ENCODE measurements at regions not wholly inside any gene's neighbourhood (a gene's known extent, or its start where the extent isn't known, plus 50 kb on each side); places are given as distances from the start of the nearest gene placed in this dataset.
"Not testable (repeated sequence)": the region's sequence is repeated elsewhere in the genome, so short reads cannot be mapped to it uniquely, and the experiment has no call there.

DNA sequence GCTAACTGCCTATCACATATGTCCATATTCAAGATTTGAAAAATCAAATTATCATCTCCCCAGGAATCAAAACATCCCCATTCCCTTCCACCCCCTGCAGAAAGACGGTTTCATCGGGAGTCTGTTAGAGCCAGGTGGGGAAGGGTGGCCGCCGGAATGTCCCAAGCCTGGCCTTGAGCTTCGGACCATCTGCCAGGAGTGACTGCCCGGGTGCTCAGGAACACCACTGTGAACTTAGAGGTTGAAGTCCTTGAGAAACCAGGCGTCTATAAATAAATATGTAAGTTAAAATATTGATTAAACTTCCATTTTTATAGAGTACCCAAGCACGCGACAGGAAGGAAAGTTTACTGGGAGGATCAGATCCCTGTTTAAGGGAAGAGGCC, 250.8 kb downstream of the DLL1 start:
- no peak for DNase-seq

DNA sequence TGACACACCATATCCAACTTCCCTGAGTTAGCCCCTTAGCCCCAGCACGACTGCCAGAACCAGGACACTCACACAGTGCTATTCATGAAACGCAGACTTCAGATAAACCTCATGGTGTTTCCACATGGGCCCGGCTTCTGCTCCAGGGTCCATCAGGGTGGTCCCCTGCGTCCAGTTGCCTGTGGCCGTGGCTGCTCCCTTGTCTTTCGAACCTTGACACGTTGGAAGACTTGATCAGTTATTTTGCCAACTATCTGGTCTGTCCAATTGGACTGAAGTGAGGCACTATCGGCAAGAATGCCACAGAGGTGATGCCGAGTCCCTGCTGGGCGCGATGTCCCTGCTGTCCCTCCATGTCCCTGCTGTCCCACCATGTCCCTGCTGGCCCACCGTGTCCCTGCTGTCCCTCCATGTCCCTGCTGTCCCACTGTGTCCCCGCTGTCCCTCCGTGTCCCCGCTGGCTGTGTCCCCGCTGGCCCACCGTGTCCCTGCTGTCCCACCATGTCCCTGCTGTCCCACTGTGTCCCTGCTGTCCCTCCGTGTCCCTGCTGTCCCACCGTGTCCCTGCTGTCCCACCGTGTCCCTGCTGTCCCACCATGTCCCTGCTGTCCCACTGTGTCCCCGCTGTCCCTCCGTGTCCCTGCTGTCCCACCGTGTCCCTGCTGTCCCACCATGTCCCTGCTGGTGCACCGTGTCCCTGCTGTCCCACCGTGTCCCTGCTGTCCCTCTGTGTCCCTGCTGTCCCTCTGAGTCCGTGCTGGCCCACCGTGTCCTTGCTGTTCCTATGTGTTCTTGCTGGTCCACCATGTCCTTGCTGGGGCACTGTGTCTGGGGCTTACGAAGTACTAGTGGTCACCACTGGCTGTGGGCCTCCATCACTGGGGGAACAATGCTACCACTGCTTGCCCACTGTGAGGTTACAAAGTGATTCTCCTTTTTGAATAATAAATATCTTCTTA, 251.4 kb downstream of the DLL1 start:
- no peak for DNase-seq

GRCh38 chr6:170038708-170039107, 252.2 kb downstream of the DLL1 start:
- DNase-seq: no peak

GRCh38 chr6:170038251-170038650, 252.6 kb downstream of the DLL1 start:
- no peak for DNase-seq

DNA sequence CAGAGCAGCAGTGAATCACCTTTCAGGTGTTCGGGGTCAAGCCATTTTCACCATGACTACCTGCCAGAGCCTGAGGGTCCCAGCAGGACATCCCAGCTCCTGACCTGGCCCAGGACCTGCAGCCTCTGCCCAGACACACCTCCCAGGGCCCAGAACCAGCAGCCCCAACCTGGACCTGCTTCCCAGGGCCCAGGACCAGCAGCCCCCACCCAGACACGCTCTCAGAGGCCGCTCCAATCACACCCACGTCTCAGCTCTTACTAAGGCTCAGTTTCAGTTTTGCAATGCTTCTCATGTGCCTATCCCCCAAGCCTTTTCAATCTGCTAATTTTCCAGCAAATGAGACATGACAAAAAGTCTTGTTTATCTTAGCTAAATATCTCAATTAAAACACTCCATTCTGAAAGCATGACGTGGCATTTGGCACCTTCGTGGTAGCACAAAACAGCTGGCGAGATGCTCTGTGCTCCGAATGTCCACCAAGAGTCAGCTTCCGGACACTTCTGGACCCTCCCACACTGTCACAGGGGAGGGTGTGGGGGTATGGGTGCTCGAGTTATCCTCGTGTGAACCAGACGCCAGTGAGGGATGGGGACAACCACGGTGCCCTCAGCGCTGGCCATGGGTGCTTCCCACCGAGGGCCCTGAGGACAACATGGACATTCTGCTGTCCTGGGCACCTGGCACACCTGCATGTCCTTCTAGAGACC, 253.2 kb downstream of the DLL1 start:
- DNase-seq: no peak

- DNase-seq: peak; percentile 40
Measured at GRCh38 chr6:170036916-170037315, 254.0 kb downstream of the DLL1 start.

- DNase-seq: not testable (repeated sequence)
Measured at GRCh38 chr6:170036367-170036766, 254.5 kb downstream of the DLL1 start.

GRCh38 chr6:170035901-170036304, 255.0 kb downstream of the DLL1 start:
- no peak for DNase-seq

- no peak for DNase-seq
Measured at GRCh38 chr6:170035044-170035443, 255.8 kb downstream of the DLL1 start.

DNA sequence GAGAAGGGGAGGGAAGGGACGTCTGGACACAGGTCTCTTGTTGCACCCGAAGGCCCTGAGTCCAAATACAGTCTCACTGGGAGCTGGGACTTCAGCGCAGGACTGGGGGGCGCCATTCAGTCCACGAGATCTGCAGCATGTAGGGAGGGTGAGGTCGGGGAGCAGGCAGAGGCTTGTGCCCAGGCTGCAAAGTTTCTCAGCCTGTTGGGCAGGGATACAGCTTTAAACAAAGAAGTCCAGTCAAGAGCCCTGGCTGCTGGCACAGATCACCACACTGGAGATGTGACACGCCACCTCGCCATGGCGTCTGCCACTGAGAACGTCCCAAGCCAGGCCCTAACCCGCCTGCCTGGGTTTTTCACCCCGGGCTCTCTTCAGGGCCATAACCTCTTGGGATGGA, 256.6 kb downstream of the DLL1 start:
- no peak for DNase-seq

DNA sequence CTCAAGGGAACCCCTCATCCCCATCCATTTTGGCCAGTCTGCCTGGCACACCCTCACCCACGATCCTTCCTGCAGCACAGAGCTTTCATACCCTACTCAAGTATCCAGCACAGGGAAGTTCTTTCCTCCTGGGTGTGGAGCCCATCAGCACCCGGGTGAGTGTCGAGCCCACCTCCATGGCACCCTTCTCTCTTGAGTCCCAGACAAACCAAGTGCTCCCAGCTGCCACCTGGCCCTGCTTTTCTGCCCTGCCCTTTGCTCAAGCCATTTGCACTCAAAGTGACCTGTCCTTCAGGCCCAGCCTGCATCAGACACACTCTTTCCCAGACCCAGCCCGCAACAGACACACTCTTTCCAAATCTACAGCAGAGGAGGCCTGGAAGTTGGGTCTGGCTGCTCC, 257.2 kb downstream of the DLL1 start:
- no peak for DNase-seq

DNA sequence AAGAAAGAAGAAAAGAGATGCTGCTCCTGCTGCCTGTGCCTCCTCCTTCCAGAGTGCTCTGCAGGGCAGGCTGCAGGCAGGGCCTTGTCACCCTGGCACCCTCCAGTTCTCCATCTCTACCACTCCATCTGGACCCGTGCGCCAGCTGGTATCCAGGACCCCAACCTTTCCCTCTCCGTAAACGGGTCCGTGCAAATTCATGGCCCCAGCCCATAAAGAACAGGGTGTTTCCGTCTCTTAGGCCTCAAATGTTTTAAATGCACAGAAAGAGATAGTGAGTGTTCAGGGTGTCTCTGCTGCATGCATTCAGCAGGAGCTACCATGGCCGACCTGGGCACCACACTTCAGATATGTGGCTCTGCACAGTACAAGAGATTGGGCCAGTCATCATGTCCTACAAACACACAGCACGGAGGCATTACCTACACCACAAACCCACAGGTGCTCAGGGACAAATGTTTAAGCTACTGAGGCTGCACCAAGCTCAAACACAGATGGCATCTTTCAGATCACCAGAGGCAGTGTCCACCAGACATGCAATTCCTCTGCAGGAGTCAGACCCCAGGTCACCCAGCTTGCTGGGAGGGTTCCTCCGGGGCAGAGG, 258.1 kb downstream of the DLL1 start:
- DNase-seq: no peak

DNA sequence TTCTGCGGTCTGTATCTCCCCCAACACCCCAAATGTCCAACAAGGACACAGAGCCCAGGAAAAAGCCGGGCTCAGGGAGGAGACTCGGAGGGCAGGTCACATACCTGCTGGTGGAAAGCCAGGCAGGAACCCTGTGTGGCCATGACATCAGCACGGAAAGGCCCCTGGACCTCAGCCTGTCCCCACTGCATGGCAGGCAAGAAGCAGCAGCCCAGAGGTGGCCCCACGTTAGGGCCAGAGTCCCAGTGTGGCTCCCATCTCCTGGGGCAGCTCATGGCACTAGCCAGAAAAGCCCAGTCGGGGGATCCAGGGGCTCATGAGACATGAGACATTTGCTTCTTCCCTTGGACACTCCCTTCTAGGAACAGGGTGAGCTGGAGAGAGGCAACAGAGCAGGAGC, 258.7 kb downstream of the DLL1 start:
- no peak for DNase-seq

DNA sequence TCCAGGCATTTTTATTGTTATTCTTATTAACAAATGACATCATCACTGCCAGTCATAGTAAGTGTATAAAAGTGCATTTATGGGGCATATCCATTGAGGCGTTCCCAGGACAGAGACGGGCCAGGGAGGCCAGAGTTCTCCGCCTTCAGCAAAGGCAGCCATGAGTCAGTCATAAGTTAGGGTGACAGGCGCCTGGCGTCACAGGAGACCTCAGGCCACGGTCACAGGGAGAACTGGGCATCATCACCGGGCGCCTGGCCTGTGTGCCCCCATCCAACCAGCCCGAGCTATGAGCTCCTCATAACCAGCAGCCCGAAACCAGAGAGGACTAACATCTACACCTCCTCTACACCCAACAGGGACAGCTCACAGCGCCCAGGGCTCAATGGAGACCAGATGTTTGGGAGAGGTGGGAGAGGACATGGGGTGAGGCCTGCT, 259.2 kb downstream of the DLL1 start:
- DNase-seq: no peak

- no peak for DNase-seq
Measured at GRCh38 chr6:170030821-170031471, 259.9 kb downstream of the DLL1 start.

- DNase-seq: no peak
Measured at GRCh38 chr6:170030284-170030815, 260.5 kb downstream of the DLL1 start.

DNA sequence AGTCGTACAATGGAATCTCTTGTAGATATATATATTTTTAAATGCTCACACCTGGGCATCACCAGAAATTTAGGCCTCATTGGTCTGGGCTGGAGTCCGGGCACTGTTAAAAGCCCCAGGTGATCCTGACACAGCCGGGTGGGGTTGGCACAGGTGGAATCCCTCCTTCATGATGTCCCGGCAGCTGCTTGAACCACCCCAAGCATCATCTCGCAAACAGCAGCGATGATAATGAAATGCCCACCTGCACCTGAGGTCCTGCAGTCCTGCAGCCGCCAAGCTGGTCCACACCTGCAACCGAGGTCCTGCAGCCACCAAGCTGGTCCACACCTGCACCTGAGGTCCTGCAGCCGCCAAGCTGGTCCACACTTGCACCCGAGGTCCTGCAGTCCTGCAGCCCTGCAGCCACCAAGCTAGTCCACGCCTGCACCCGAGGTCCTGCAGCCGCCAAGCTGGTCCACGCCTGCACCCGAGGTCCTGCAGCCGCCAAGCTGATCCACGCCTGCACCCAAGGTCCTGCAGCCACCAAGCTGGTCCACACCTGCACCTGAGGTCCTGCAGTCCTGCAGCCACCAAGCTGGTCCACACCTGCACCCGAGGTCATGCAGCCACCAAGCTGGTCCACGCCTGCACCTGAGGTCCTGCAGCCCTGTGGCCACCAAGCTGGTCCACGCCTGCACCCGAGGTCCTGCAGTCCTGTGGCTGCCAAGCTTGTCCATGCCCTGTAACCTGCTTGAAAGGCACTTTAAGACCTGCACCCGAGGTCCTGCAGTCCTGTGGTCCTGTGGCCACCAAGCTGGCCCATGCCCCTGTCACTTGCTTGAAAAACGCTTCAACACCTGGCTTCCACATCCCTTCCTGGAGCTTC, 261.2 kb downstream of the DLL1 start:
- no peak for DNase-seq

DNA sequence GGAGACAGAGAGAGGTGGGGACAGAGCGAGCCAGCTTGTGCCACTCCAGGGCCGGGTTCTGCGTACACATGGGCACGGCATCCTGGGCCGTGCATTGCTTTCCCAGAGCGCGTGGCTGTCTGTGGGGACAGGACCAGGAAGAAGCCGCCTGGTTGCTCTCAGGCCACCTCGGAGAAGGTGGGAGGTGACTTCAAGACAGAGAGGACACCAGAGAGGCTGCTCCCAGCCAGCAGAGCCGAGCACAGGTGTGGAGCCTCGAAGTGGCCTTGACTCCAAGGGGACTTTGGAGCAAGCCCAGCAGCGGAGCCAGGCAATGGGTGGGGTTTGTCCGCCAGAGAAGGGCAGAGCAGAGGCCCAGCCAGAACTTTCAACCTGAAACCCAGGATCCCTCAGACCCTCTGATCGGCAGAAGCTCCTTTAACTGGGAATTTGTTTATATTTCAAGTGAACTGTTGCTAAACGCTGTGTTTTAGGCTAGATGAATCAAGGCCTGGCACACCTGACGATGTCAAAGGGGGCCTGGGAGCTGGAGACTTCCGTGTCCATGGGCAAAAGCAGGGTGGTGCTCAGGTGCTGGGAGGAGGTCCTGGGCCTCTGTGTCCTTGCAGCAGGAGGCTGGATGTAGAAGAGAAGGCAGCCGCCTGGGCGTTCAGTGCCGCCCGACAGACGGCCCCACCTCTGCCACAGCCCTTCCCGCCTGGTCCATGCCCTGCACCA, 262.1 kb downstream of the DLL1 start:
- no peak for DNase-seq

- no peak for DNase-seq
Measured at GRCh38 chr6:170027647-170028043, 263.2 kb downstream of the DLL1 start.

DNA sequence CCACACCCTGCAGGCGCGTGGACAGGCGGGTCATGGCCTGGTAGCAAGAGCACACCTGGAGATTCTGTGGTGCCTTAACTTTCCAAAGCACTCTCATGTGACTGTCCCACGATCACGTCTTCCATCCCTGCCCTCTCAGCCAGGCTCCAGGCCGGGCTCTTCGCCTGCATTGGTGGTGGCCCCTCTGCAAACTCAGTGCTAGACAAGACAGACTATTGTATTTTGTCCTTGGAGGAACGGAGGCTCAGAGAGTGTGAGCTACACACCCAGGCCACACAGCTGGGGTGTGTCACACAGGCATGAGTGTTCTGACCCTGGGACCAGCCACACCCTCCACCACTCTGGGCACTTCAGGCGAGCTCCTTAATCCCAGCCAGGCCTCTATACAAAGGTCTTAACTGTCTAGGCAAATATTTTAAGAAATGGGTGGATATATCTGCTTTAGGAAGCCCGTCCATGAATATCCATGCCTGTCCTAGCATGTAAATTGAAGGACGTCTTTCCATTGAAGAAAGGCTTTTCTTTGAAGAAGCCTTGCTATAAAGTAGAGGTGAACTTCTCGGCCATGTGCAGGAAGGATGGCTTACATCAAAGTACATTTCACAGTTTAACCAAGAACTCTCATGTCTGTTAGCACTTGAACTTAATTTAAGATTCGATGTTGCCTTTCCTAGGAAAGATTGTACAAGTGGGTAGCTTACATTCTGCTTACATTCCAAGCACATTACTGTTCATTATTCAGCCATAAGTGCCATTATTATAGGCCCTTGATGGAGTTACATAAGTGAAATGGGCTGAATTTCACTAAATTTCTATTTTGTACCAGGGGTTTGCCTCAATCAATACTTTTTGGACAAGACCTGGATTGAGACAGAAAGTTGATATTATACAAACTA, 263.9 kb downstream of the DLL1 start:
- no peak for DNase-seq
